OCI-LY7 (cell line): ENCODE measurements at regions not wholly inside any gene's neighbourhood (a gene's known extent, or its start where the extent isn't known, plus 50 kb on each side); places are given as distances from the start of the nearest gene placed in this dataset.

ENCODE experiments used
- EZH2phosphoT487 ChIP-seq: fragments of 200-600 bp; sonication (generic); IDR thresholded peaks from 2 replicates; pipeline ENCODE4 v1.6.1; 2018; ENCODE audit warnings: low read depth, borderline replicate concordance, mild to moderate bottlenecking, mixed run types, antibody characterized with exemption, low read length, moderate library complexity, mixed read lengths
- TF ChIP-seq, protein P1 (sequence below): fragments of 200-600 bp; sonication (generic); conservative IDR thresholded peaks from 2 replicates; pipeline ENCODE4 v1.5.1; 2014; ENCODE audit warnings: mild to moderate bottlenecking, antibody characterized with exemption, low read length, moderate library complexity, mixed read lengths

DNA sequence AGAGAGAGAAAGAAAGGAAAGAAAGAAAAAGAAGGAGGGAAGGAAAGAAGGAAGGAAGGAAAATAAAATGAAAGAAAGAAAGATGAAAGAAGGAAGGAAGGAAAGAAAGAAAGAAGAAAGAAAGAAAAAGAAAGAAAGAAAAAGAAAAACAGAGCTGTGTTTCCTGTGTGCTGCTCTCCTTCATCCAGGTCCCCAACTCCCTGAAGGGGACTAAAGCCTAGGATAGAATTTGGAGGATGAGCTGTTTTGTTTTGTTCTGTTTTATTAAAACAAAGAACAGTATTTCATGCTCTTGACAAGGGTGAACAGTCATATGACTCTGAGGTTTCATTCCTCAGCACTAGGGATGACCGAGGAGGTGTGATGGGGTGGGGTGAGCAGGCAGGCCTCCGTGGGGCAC, 164.8 kb upstream of the NDN start:
- TF ChIP-seq, protein P1, sequence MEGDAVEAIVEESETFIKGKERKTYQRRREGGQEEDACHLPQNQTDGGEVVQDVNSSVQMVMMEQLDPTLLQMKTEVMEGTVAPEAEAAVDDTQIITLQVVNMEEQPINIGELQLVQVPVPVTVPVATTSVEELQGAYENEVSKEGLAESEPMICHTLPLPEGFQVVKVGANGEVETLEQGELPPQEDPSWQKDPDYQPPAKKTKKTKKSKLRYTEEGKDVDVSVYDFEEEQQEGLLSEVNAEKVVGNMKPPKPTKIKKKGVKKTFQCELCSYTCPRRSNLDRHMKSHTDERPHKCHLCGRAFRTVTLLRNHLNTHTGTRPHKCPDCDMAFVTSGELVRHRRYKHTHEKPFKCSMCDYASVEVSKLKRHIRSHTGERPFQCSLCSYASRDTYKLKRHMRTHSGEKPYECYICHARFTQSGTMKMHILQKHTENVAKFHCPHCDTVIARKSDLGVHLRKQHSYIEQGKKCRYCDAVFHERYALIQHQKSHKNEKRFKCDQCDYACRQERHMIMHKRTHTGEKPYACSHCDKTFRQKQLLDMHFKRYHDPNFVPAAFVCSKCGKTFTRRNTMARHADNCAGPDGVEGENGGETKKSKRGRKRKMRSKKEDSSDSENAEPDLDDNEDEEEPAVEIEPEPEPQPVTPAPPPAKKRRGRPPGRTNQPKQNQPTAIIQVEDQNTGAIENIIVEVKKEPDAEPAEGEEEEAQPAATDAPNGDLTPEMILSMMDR, result no peak
- no peak for TF ChIP-seq EZH2phosphoT487
